GM23248 (cell line): ENCODE measurements at regions not wholly inside any gene's neighbourhood (a gene's known extent, or its start where the extent isn't known, plus 50 kb on each side); places are given as distances from the start of the nearest gene placed in this dataset.

Source experiments
- DNase-seq: peaks from one replicate; pipeline ENCODE4 v3.0.0-alpha.2; 2015
- H2AFZ ChIP-seq: fragments of 200-600 bp; sonication (generic); 2 replicates; pipeline ENCODE4 v1.6.1; 2016; ENCODE audit warnings: antibody characterized with exemption
- H3F3A ChIP-seq: fragments of 200-600 bp; sonication (generic); 2 replicates; pipeline ENCODE4 v1.6.1; 2016; ENCODE audit warnings: mild to moderate bottlenecking, antibody characterized with exemption, mixed run types; ENCODE audit not compliant: insufficient read depth
- H3K27ac ChIP-seq: fragments of 200-600 bp; sonication (generic); 2 replicates; pipeline ENCODE4 v1.5.1; 2016; ENCODE audit warnings: mild to moderate bottlenecking
- H3K27me3 ChIP-seq: fragments of 200-600 bp; sonication (generic); replicated peaks from 2 replicates; pipeline ENCODE4 v1.6.1; 2016; ENCODE audit warnings: mild to moderate bottlenecking; ENCODE audit not compliant: insufficient read depth
- H3K36me3 ChIP-seq: fragments of 200-600 bp; sonication (generic); 2 replicates; pipeline ENCODE4 v1.6.1; 2016; ENCODE audit warnings: low read depth, mild to moderate bottlenecking
- H3K4me1 ChIP-seq: fragments of 200-600 bp; sonication (generic); 2 replicates; pipeline ENCODE4 v1.6.1; 2016; ENCODE audit warnings: mild to moderate bottlenecking; ENCODE audit not compliant: insufficient read depth
- H3K4me2 ChIP-seq: fragments of 200-600 bp; sonication (generic); one replicate; pipeline ENCODE4 v1.6.1; 2016; ENCODE audit warnings: mild to moderate bottlenecking; ENCODE audit not compliant: unreplicated experiment
- H3K4me3 ChIP-seq: fragments of 200-600 bp; sonication (generic); 2 replicates; pipeline ENCODE4 v1.5.1; 2016; ENCODE audit warnings: mild to moderate bottlenecking
- H3K79me2 ChIP-seq: fragments of 200-600 bp; sonication (generic); 2 replicates; pipeline ENCODE4 v1.6.1; 2016; ENCODE audit warnings: mild to moderate bottlenecking; ENCODE audit not compliant: insufficient read depth
- H3K9ac ChIP-seq: fragments of 200-600 bp; sonication (generic); 2 replicates; pipeline ENCODE4 v1.6.1; 2016; ENCODE audit warnings: mild to moderate bottlenecking
- H3K9me2 ChIP-seq: fragments of 200-600 bp; sonication (generic); 2 replicates; pipeline ENCODE4 v1.6.1; 2016; ENCODE audit warnings: mixed run types, mild to moderate bottlenecking, moderate library complexity; ENCODE audit not compliant: insufficient read depth
- H3K9me3 ChIP-seq: fragments of 200-600 bp; sonication (generic); one replicate; pipeline ENCODE4 v1.6.1; 2017; ENCODE audit warnings: low read depth
- H4K20me1 ChIP-seq: fragments of 200-600 bp; sonication (generic); 2 replicates; pipeline ENCODE4 v1.6.0; 2016; ENCODE audit not compliant: insufficient read depth
- EZH2 ChIP-seq: fragments of 200-600 bp; sonication (generic); IDR thresholded peaks from 2 replicates; pipeline ENCODE4 v1.6.1; 2018; ENCODE audit warnings: antibody characterized with exemption, mild to moderate bottlenecking; ENCODE audit not compliant: insufficient read depth, poor library complexity, severe bottlenecking
- EZH2phosphoT487 ChIP-seq: fragments of 200-600 bp; sonication (generic); IDR thresholded peaks from 2 replicates; pipeline ENCODE4 v1.6.1; 2018; ENCODE audit warnings: antibody characterized with exemption, moderate library complexity, mild to moderate bottlenecking, low read depth; ENCODE audit not compliant: insufficient read depth
- WGBS, 2 experiments: methylation state at CpG; one replicate each; pipeline ENCODE4 v1.1.6; 2015 to 2017; ENCODE audit warnings: low lambda C conversion rate in 2 of 2, low coverage in 1 of 2; ENCODE audit errors: missing lambda C conversion rate in 2 of 2; 5-methylcytosine and 5-hydroxymethylcytosine counted together
- in situ Hi-C: fragments of 300-500 bp; cut with MboI; formaldehyde crosslinking; loops from 2 replicates; pipeline ENCODE4 v1.15.0; 2020

- no peaks in the 10 kb centered on the region for H3K79me2 ChIP-seq
- H3K36me3 ChIP-seq, result no peaks in the 10 kb centered on the region
- TF ChIP-seq EZH2 (no peak), EZH2phosphoT487 (no peak)
- H3F3A ChIP-seq, result no peaks in the 10 kb centered on the region
- no peak for DNase-seq
- no peak overlapping the region for H3K9ac ChIP-seq
- no peaks in the 10 kb centered on the region for H3K9me2 ChIP-seq
- no peak overlapping the region for H3K27ac ChIP-seq
- in situ Hi-C loops, result no loop called here
- no peaks in the 10 kb centered on the region for H3K27me3 ChIP-seq
- no peak overlapping the region for H3K4me3 ChIP-seq
- H2AFZ ChIP-seq, result no peak overlapping the region
- H3K4me2 ChIP-seq, result no peak overlapping the region
- H3K4me1 ChIP-seq, result no peaks in the 10 kb centered on the region
- no peaks in the 10 kb centered on the region for H4K20me1 ChIP-seq
- WGBS, 2 experiments, result 44 to 50% methylated on average over 5 of the region's 5 CpGs
- H3K9me3 ChIP-seq, result no peaks in the 10 kb centered on the region
Observed at GRCh38 chr2:211161236-211161635, 604.8 kb downstream of the CPS1 start.

DNA sequence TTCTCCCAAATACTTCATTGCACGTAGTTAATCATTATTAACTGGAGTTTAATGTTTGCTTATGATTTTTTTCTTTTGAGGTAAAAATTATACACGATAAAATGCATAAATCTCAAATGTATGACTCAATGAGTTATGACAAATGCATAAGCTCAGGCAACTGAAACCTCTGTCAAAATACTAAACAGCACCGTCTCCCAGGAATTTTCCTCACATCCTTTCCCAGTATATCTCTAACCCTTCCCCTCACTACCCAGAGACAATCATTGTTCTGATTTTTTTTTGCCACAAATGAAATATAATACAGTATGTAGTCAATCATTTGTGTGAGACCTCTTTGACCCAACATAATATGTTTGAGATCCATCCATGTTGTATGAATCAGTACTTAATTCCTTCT lies 606.5 kb downstream of the CPS1 start:
- H3K79me2 ChIP-seq, result no peaks in the 10 kb centered on the region
- H3K4me2 ChIP-seq, result no peak overlapping the region
- no peaks in the 10 kb centered on the region for H3K9me2 ChIP-seq
- no peaks in the 10 kb centered on the region for H3K27me3 ChIP-seq
- H3K27ac ChIP-seq, result no peak overlapping the region
- no peak overlapping the region for H3K4me3 ChIP-seq
- H4K20me1 ChIP-seq, result no peaks in the 10 kb centered on the region
- no peak for DNase-seq
- in situ Hi-C loops, result no loop called here
- H3K9me3 ChIP-seq, result no peaks in the 10 kb centered on the region
- WGBS, 2 experiments, result 36 to 37% methylated on average over 3 of the region's 3 CpGs
- TF ChIP-seq EZH2 (no peak), EZH2phosphoT487 (no peak)
- no peaks in the 10 kb centered on the region for H3F3A ChIP-seq
- H3K4me1 ChIP-seq, result no peaks in the 10 kb centered on the region
- no peak overlapping the region for H3K9ac ChIP-seq
- no peaks in the 10 kb centered on the region for H3K36me3 ChIP-seq
- H2AFZ ChIP-seq, result no peak overlapping the region

DNA sequence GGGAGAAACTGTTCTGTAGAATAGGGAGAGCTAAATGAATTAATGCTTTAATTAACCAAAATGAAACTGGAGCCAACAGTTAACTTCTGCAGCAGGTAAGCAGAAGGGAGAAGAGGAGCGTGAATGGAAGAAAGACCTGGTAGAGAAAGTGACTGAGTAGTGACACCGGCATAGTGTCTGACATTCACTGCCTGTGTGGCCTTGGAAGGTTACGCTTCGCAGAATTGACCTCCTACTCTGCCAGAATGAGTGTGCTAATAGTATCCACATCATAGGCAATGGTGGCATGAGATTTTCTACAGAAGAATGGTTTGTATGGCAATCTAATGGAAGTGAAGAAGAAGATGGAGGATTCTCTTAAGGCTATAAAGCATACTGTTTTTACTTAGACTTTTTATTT lies 614.4 kb downstream of the CPS1 start:
- no peaks in the 10 kb centered on the region for H3K36me3 ChIP-seq
- 67 to 69% methylated on average over 4 of the region's 4 CpGs for WGBS, 2 experiments
- in situ Hi-C loops, result no loop called here

DNA sequence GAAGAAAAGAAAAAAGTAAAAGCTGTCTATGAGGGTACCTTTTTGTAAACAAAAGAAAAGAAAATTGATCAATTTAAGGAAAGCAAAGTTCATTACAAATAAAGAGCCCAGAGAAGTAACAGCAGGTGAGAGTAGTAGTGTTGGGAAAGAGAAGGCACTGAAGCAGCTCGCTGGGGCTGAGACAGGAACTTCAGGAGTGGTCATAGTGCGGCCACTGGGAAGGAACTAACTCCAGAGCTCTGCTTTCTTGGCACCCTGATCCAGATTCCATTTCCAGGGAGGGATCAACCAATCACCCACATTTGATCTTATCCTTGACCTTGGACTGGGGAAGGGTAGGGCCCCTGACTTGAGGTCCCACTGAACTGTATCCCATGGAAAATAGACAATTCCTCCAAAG lies 617.6 kb downstream of the CPS1 start:
- in situ Hi-C loops, result no loop called here
- H3K9me2 ChIP-seq, result no peaks in the 10 kb centered on the region
- H3K4me2 ChIP-seq, result no peak overlapping the region
- H2AFZ ChIP-seq, result no peak overlapping the region
- H4K20me1 ChIP-seq, result no peaks in the 10 kb centered on the region
- no peak for DNase-seq
- no peak overlapping the region for H3K27ac ChIP-seq
- H3K4me1 ChIP-seq, result no peaks in the 10 kb centered on the region
- H3K79me2 ChIP-seq, result no peaks in the 10 kb centered on the region
- no peak overlapping the region for H3K9ac ChIP-seq
- no peak overlapping the region for H3K4me3 ChIP-seq
- H3K36me3 ChIP-seq, result no peaks in the 10 kb centered on the region
- H3K9me3 ChIP-seq, result no peaks in the 10 kb centered on the region
- H3F3A ChIP-seq, result no peaks in the 10 kb centered on the region
- WGBS, 2 experiments, result 12 to 13% methylated on average over 2 of the region's 2 CpGs
- no peaks in the 10 kb centered on the region for H3K27me3 ChIP-seq
- no peak for TF ChIP-seq EZH2
- TF ChIP-seq EZH2phosphoT487, result no peak

More for the DNA sequence above, 614.4 kb downstream of the CPS1 start:
- Histone ChIP-seq H3K27me3 (no peaks in the 10 kb centered on the region), H3K4me1 (no peaks in the 10 kb centered on the region), H3K79me2 (no peaks in the 10 kb centered on the region), H3F3A (no peaks in the 10 kb centered on the region), H2AFZ (no peak overlapping the region), H3K9me3 (no peaks in the 10 kb centered on the region), H4K20me1 (no peaks in the 10 kb centered on the region), H3K4me2 (no peak overlapping the region), H3K9me2 (no peaks in the 10 kb centered on the region), H3K9ac (no peak overlapping the region), H3K4me3 (no peak overlapping the region), H3K27ac (no peak overlapping the region)
- DNase-seq, result no peak
- TF ChIP-seq EZH2 (no peak), EZH2phosphoT487 (no peak)

GRCh38 chr2:211174631-211175030 lies 618.2 kb downstream of the CPS1 start:
- Histone ChIP-seq H3K27ac (no peak overlapping the region), H3K4me1 (no peaks in the 10 kb centered on the region), H3F3A (no peaks in the 10 kb centered on the region), H3K36me3 (no peaks in the 10 kb centered on the region), H3K9me3 (no peaks in the 10 kb centered on the region), H3K27me3 (no peaks in the 10 kb centered on the region), H3K79me2 (no peaks in the 10 kb centered on the region), H4K20me1 (no peaks in the 10 kb centered on the region), H2AFZ (no peak overlapping the region), H3K4me2 (no peak overlapping the region), H3K4me3 (no peak overlapping the region), H3K9ac (no peak overlapping the region), H3K9me2 (no peaks in the 10 kb centered on the region)
- TF ChIP-seq EZH2, result no peak
- no peak for TF ChIP-seq EZH2phosphoT487
- WGBS, 2 experiments, result 19 to 22% methylated on average over 4 of the region's 4 CpGs
- in situ Hi-C loops, result no loop called here
- DNase-seq, result no peak
